ENCODE measurements at regions not wholly inside any gene's neighbourhood (a gene's known extent, or its start where the extent isn't known, plus 50 kb on each side); places are given as distances from the start of the nearest gene placed in this dataset.

GRCh38 chr22:22076932-22077703 is 94.5 kb upstream of the TOP3B start:
- DNase-seq (ENCODE audit: low read depth) = no peak

GRCh38 chr22:22076361-22076760 is 93.8 kb upstream of the TOP3B start:
- DNase-seq (ENCODE audit: low read depth) = no peak

- DNase-seq (ENCODE audit: low read depth) = no peak
Measured at GRCh38 chr22:22075382-22076163, 93.0 kb upstream of the TOP3B start.

GRCh38 chr22:22074634-22075381 is 92.2 kb upstream of the TOP3B start:
- no peak for DNase-seq (ENCODE audit: low read depth)

GRCh38 chr22:22073769-22074561 is 91.4 kb upstream of the TOP3B start:
- DNase-seq (ENCODE audit: low read depth) = no peak

GRCh38 chr22:22072169-22072836 is 89.7 kb upstream of the TOP3B start:
- DNase-seq (ENCODE audit: low read depth) = no peak

GRCh38 chr22:22071455-22071854 is 88.9 kb upstream of the TOP3B start:
- DNase-seq (ENCODE audit: low read depth) = no peak

GRCh38 chr22:22070371-22070824 is 87.8 kb upstream of the TOP3B start:
- DNase-seq (ENCODE audit: low read depth) = no peak

- no peak for DNase-seq (ENCODE audit: low read depth)
Measured at GRCh38 chr22:22069450-22070370, 87.1 kb upstream of the TOP3B start.

GRCh38 chr22:22068657-22069056 is 86.1 kb upstream of the TOP3B start:
- no peak for DNase-seq (ENCODE audit: low read depth)

- DNase-seq (ENCODE audit: low read depth) = no peak
Measured at GRCh38 chr22:22068025-22068424, 85.4 kb upstream of the TOP3B start.

GRCh38 chr22:22067192-22067591 is 84.6 kb upstream of the TOP3B start:
- no peak for DNase-seq (ENCODE audit: low read depth)

- no peak for DNase-seq (ENCODE audit: low read depth)
Measured at GRCh38 chr22:22064580-22064979, 82.0 kb upstream of the TOP3B start.

- DNase-seq (ENCODE audit: low read depth) = no peak
Measured at GRCh38 chr22:22062306-22062793, 79.8 kb upstream of the TOP3B start.

GRCh38 chr22:22061085-22062077 is 78.8 kb upstream of the TOP3B start:
- DNase-seq (ENCODE audit: low read depth) = peak; percentile 79

GRCh38 chr22:22060200-22061084 is 77.9 kb upstream of the TOP3B start:
- no peak for DNase-seq (ENCODE audit: low read depth)

- no peak for DNase-seq (ENCODE audit: low read depth)
Measured at GRCh38 chr22:22059291-22060002, 76.9 kb upstream of the TOP3B start.
